ENCODE measurements at regions not wholly inside any gene's neighbourhood (a gene's known extent, or its start where the extent isn't known, plus 50 kb on each side); places are given as distances from the start of the nearest gene placed in this dataset.

DNA sequence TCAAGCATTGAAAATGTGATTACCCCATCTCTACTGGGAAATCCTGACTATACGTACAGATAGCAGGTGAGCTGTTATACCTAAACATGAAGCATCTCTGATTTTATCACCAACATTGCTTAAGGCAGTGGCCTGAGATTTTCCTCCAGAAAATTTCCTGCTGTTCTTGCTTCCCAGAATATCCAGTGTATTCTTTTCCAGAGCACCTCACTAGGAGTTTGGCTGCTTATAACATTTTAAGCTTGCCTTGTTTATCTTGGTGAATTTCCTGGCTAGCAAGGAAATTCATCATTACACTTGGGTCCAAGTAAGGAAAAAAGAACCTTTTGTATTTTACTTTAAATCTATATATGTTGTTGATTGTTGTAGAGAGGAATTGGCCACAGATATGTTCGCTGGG lies 73.0 kb upstream of the CLCN4 start:
- DNase-seq, result no peak

DNA sequence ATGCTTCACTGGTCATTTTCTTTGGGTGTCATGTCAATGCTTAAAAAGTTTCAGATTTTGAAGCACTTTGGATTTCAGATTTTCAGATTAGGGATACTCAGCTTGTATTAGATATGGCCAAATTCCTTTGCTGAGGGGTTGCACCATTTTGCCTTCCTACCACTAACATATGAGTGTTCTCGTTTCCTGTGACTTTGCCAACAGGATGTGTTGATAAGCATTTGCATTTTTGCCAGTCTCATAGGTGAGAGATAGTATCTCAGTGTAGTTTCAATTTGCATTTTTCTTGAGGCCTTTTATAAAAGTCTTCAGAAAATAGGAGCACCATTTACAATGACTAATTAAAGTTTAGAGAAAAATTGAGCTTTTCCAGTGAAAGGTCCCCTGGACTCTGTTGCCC lies 71.6 kb upstream of the CLCN4 start:
- no peak for DNase-seq

DNA sequence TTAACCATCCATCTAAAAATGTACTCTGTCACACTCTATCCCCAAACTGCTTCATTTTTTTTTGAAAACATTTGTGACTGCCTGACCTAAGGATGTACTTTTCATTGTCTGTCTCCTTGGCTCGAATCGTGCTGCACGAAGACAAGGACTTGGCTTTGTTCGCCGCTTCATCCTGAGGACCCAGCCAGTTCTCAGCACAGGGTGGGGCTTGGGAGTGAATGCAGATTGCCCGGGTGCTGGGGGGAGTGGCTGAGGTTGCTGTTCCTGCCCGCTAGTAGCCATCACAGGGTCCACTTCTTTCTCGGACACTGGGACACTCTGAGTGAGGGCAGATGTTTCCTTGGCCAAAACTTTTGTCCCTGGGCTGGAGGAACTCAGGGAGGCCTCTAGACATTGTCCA lies 70.1 kb upstream of the CLCN4 start:
- DNase-seq, result no peak

DNA sequence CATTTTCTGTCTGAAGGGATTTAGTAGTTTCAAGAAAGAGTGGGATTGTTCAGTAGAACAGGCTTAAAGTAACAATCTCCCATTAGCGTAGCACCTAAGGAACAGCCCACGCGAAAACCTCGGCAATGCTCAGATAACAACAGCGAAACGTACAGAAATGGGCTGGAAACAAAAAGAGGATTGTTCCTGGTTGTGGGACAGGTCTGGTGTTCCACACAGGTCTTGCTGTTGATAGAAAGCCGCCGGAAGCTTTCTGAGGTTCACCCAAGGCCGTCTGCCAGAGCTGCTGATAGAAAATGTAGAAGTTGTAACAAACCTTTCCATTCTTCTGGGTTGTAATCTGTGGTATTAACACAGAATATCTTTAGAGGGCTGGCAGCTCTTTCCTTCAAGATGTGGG lies 69.4 kb upstream of the CLCN4 start:
- DNase-seq, result no peak

- no peak for DNase-seq
These were observed 67.4 kb upstream of the CLCN4 start for GRCh38 chrX:10089378-10089795.

GRCh38 chrX:10090319-10090718 lies 66.5 kb upstream of the CLCN4 start:
- DNase-seq, result no peak

DNA sequence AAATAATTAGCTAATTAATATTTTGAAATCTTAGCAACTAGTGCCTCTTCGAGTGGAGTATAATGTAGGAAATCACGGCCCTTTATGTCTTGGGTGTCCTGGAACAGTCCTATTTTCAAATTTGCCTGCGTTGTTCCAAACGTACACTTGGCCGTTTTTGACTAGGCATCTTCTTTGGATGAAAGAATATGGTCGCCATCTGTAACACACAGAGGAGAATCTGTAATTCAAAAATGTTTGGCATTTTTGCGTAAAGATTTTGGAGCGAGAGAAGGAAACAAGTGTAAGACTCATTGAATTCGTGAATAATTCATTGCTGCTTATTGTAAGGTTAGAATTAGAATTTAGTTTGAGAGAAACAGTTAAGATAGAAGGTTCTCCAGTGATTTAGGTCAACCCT lies 61.5 kb upstream of the CLCN4 start:
- no peak for DNase-seq

DNA sequence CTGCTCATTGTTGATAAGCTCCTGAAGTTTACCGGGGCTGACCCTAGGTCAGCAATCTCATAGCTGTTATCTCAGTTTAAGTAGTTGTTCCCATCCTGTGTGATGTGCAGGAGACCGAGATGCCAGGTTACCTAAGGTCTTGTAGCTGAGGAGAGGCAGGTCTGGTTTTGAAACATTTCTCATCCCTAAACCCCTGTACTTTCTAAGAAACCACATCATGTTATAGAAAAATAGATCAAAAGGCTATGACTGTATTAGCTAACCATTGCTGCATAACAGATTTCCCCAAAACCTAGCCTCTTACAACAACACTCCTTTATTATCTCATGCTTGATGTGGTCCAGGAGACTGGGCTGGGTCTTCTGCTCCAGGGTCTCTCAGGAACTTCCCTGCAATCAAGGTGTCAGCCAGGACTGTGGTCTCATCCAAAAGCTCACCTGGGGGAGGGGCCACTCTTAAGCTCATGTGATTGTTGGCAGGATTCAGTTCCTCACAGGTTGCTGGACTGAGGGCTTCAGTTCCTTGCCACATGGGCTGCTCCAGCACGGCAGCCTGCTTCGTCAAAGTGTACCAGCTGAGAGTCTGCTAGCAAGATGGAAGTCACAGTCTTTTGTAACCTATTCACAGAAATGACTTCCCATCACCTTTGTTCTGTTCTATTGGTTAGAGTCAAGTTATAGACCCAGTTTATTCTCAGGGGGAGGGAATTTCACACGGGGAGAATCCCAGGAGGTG lies 60.9 kb upstream of the CLCN4 start:
- DNase-seq, result no peak

- no peak for DNase-seq
These were observed 58.5 kb upstream of the CLCN4 start for GRCh38 chrX:10098270-10098713.

DNA sequence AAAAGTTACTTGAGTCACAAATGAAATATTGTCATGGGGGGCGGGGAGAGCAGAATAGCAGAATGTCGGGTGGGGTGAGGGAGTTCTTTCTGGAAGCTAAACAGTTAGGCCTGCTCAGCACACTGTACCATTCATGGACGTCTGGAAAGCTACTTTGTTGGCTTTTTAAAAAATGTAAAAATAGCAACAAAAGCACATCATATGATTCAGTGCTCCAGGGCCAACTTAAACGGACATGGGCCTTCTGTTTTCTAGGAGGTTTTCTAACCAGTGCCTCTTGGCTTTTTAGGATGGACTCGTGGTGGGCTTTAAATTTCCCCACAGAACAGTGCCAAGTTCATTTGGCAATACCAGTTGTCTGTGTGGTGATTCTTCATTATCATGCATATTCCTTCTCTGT lies 57.4 kb upstream of the CLCN4 start:
- DNase-seq, result no peak

DNA sequence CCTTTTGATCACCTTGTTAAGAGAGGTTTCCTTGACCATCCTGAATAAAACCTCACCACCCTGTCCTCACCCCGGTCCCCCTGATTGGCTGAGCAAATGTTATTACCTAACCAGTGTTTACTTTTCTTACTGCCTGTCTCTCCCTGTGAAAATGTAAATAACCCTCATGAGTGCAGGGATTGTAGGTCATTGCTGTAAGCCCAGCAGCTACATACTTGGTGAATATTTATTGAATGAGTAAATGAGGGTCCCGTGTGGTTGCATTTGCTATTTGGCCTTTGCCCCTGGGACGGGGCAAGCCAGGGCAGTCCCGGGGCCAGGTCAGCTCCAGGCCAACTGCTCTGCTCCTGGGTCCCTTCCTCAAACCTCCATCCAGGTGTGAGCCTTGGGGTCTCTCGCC lies 55.5 kb upstream of the CLCN4 start:
- DNase-seq, result peak; percentile 51

GRCh38 chrX:10102046-10102704 lies 54.6 kb upstream of the CLCN4 start:
- no peak for DNase-seq

GRCh38 chrX:10103023-10103422 lies 53.8 kb upstream of the CLCN4 start:
- DNase-seq, result peak; percentile 21

DNA sequence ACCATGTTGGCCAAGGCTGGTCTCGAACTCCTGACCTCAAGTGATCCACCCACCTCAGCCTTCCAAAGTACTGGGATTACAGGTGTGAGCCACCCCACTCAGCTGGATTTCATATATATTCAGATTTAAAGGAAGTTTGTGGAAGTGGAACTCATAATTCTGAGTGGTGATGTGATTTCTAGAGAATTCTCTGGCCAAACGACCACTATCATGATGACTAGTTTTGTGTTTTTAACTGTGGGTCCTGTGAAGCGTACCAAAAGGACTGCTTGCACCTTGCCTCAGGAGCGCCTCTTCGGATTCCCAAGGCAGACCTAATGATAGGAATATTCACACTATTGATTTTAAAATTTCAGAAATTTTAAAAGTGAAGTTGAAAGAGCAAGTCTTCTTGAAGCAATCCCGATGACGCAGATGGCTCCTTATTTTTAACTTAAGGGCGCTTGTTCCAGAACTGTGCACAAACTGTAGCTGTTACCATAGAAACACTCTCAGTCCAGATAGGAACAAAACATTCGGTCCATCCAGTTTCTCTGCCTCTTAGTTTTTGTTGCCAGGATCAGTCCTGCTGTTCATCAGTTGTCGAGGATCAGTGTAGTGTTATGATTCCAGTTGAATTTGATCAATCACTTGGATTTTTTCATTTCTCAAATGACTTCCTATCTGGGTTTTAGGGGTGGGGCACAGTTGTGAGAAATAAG lies 51.7 kb upstream of the CLCN4 start:
- no peak for DNase-seq

GRCh38 chrX:10106806-10107205 lies 50.0 kb upstream of the CLCN4 start:
- no peak for DNase-seq

All from DMS53 (cell line).